GM12873 (cell line): ENCODE measurements at regions not wholly inside any gene's neighbourhood (a gene's known extent, or its start where the extent isn't known, plus 50 kb on each side); places are given as distances from the start of the nearest gene placed in this dataset.

Experiments used
- CTCF ChIP-seq: IDR thresholded peaks from 2 replicates; pipeline ENCODE4 v1.5.1; 2012; ENCODE audit warnings: low read depth, mild to moderate bottlenecking, moderate library complexity, low read length, control low read depth; ENCODE audit not compliant: insufficient read depth; ENCODE audit errors: missing control alignments

- TF ChIP-seq CTCF = no peak
These were observed 367.8 kb upstream of the ID2 start for GRCh38 chr2:8314063-8314462.

GRCh38 chr2:8315531-8316165 is 366.2 kb upstream of the ID2 start:
- TF ChIP-seq CTCF = no peak

- TF ChIP-seq CTCF = no peak
These were observed 365.5 kb upstream of the ID2 start for GRCh38 chr2:8316356-8316755.

- no peak for TF ChIP-seq CTCF
These were observed 364.4 kb upstream of the ID2 start for GRCh38 chr2:8317418-8317817.

- TF ChIP-seq CTCF = no peak
These were observed 362.6 kb upstream of the ID2 start for GRCh38 chr2:8319219-8319618.

- TF ChIP-seq CTCF = no peak
These were observed 361.4 kb upstream of the ID2 start for GRCh38 chr2:8320311-8321066.

- TF ChIP-seq CTCF = no peak
These were observed 359.2 kb upstream of the ID2 start for GRCh38 chr2:8322634-8323033.
